Heart left ventricle (tissue), 16 donors: ENCODE measurements at regions not wholly inside any gene's neighbourhood (a gene's known extent, or its start where the extent isn't known, plus 50 kb on each side); places are given as distances from the start of the nearest gene placed in this dataset.
"Not testable (repeated sequence)": the region's sequence is repeated elsewhere in the genome, so short reads cannot be mapped to it uniquely, and the experiment has no call there.

Experiments used
- ATAC-seq, 4 donors: fragments of 200-7000 bp; cut with Tn5 transposase; one replicate each; pipeline ENCODE4 v1.9.1; 2020 to 2022; ENCODE audit warnings: moderate library complexity in 4 of 4, mild to moderate bottlenecking in 3 of 4, moderate number of reproducible peaks in 1 of 4
- DNase-seq, 5 donors: peaks; one replicate each; pipeline ENCODE4 v3.0.0-alpha.2; 2020
- H3K27ac ChIP-seq, 12 donors: fragments of 200-600 bp; sonication (generic) in 4 of 12; one replicate each; pipeline versions ENCODE4 v1.5.0 to v1.8.0; 2016 to 2022; ENCODE audit warnings: mild to moderate bottlenecking in 2 of 12
- H3K27me3 ChIP-seq, 9 donors: fragments of 200-600 bp; sonication (generic) in 2 of 9; one replicate each; pipeline versions ENCODE4 v1.5.1 to v1.8.0; 2016 to 2022; ENCODE audit warnings: mild to moderate bottlenecking in 3 of 9
- H3K36me3 ChIP-seq, 9 donors: fragments of 200-600 bp; sonication (generic) in 2 of 9; one replicate each; pipeline versions ENCODE4 v1.5.0 to v1.8.0; 2018 to 2022; ENCODE audit warnings: mild to moderate bottlenecking in 2 of 9
- H3K4me1 ChIP-seq, 12 donors: fragments of 200-600 bp; sonication (generic) in 4 of 12; one replicate each; pipeline versions ENCODE4 v1.5.0 to v1.8.0; 2016 to 2022; ENCODE audit warnings: mild to moderate bottlenecking in 3 of 12
- H3K4me3 ChIP-seq, 12 donors: fragments of 200-600 bp; sonication (generic) in 4 of 12; one replicate each; pipeline versions ENCODE4 v1.5.0 to v1.8.0; 2017 to 2022; ENCODE audit warnings: mild to moderate bottlenecking in 9 of 12, moderate library complexity in 4 of 12
- H3K9me3 ChIP-seq, 12 donors: fragments of 200-600 bp; sonication (generic) in 4 of 12; one replicate each; pipeline versions ENCODE4 v1.5.0 to v1.8.0; 2016 to 2022; ENCODE audit warnings: mild to moderate bottlenecking in 1 of 12
- CTCF ChIP-seq, 12 donors: fragments of 200-600 bp; sonication (generic) in 4 of 12; IDR thresholded peaks; one replicate each; pipeline versions ENCODE4 v1.5.0 to v1.8.0; 2018 to 2022; ENCODE audit warnings: antibody characterized with exemption in 12 of 12, mild to moderate bottlenecking in 5 of 12
- POLR2A ChIP-seq, 2 donors: fragments of 450-650 bp; IDR thresholded peaks; one replicate each; pipeline ENCODE4 v1.6.1; 2017; ENCODE audit warnings: antibody characterized with exemption in 2 of 2, mild to moderate bottlenecking in 2 of 2, moderate library complexity in 2 of 2
- WGBS, 4 donors: extraction: QIAGEN DNeasy Blood & Tissue Kit in 2 of 4; methylation state at CpG; one replicate each; pipeline versions ENCODE4 v1.1.5 to v1.1.7; 2013 to 2018; 5-methylcytosine and 5-hydroxymethylcytosine counted together
- intact Hi-C, 10 donors: fragments of 100-400 bp; cut with DNase I; formaldehyde crosslinking; loops; one replicate each; pipeline versions ENCODE4 v1.11.1 to v1.14.2; 2022
- donor health status: ischemic (EF 13 %, LVEDD 7.1; RV severe dilation, severe dysfunction).
- donor health status: healthy with polysubstance abuse.
- donor health status: DM: no; HTN: yes; CAD: no.
- donor health status: DM: no; HTN: no; CAD: no.
- donor health status: ischemic (EF 25% LVEDD 6.9; RV normal size, moderate dysfunction).
- donor health status: ischemic (EF 25% LVEDD 5.7; RV mildly dilated, moderate dysfunction).
- donor health status: healthy.
- donor health status: DM: yes; HTN: yes; CAD: no.
- donor health status: ischemic (EF 35%, LVEDD 5.7; RV mildly dilated, moderate dysfunction).
- donor health status: nonischemic (EF 11% LVEDD 7.7; RV severe dilation, severe dysfunction).
- donor health status: DM: yes; HTN: yes; CAD: no.
- donor health status: PGD.
- donor health status: ischemic (EF 29% LVEDD 5.4; RV normal size, mild dysfunction).
- donor health status: nonischemic (EF 23%, LVEDD 6.1; RV moderate dilation, normal function).

GRCh38 chr16:29248306-29248939 lies 158.1 kb downstream of the NPIPB11 start:
- intact Hi-C loops, H3K4me3 ChIP-seq, H3K36me3 ChIP-seq, H3K27me3 ChIP-seq: not testable (repeated sequence)
- ATAC-seq, result peak; percentile 75 to 84 (median 79)
- peak overlapping the region in 10 of 12 donors; percentile 46 to 82 (median 73) for H3K27ac ChIP-seq
- peak; percentile 61 to 80 (median 73) for DNase-seq
- WGBS, 4 donors, result 16 to 33% (median 24%) methylated on average over 15 to 18 of the region's 18 CpGs
- peaks cover 0 to 19% (median 11%) of the 10 kb centered on the region in 12 donors for H3K4me1 ChIP-seq
- peaks cover 0 to 12% (median 0%) of the 10 kb centered on the region in 12 donors for H3K9me3 ChIP-seq

GRCh38 chr16:29246091-29246490 lies 160.4 kb downstream of the NPIPB11 start:
- H3K4me3 ChIP-seq, intact Hi-C loops, H3K36me3 ChIP-seq, H3K27me3 ChIP-seq, ATAC-seq, H3K27ac ChIP-seq, DNase-seq: not testable (repeated sequence)
- Histone ChIP-seq H3K4me1 (peaks cover 0 to 19% (median 11%) of the 10 kb centered on the region in 12 donors), H3K9me3 (peaks cover 0 to 12% (median 0%) of the 10 kb centered on the region in 12 donors)
- 78 to 91% (median 80%) methylated on average over 3 to 5 of the region's 5 CpGs for WGBS, 4 donors

GRCh38 chr16:29237971-29238370 lies 168.5 kb downstream of the NPIPB11 start:
- Histone ChIP-seq H3K4me1 (no peaks in the 10 kb centered on the region), H3K36me3 (no peaks in the 10 kb centered on the region), H3K27me3 (no peaks in the 10 kb centered on the region), H3K9me3 (peaks cover 0 to 6% (median 0%) of the 10 kb centered on the region in 12 donors), H3K27ac (no peak overlapping the region), H3K4me3 (no peak overlapping the region)
- intact Hi-C loops, result no loop called here
- 64 to 74% (median 68%) methylated on average over 7 of the region's 7 CpGs for WGBS, 4 donors
- TF ChIP-seq POLR2A (IDR thresholded peaks at IDR 0.05) (no peak), CTCF (IDR thresholded peaks at IDR 0.05) (no peak)
- ATAC-seq, result no peak
- DNase-seq, result peak in 1 of 5 donors; percentile 7

GRCh38 chr16:29237495-29237894 lies 169.0 kb downstream of the NPIPB11 start:
- H3K36me3 ChIP-seq, H3K4me3 ChIP-seq, ATAC-seq, intact Hi-C loops, H3K27ac ChIP-seq, H3K4me1 ChIP-seq, H3K9me3 ChIP-seq, H3K27me3 ChIP-seq: not testable (repeated sequence)
- WGBS, 4 donors, result 95 to 97% (median 95%) methylated on average over 15 of the region's 15 CpGs
- peak in 1 of 5 donors; percentile 0 for DNase-seq

GRCh38 chr16:29237023-29237422 lies 169.5 kb downstream of the NPIPB11 start:
- H3K9me3 ChIP-seq, H3K36me3 ChIP-seq, intact Hi-C loops, H3K27ac ChIP-seq, H3K4me1 ChIP-seq, H3K27me3 ChIP-seq, H3K4me3 ChIP-seq, ATAC-seq: not testable (repeated sequence)
- peak in 1 of 5 donors; percentile 6 for DNase-seq
- WGBS, 4 donors, result 81 to 96% (median 93%) methylated on average over 30 of the region's 30 CpGs

GRCh38 chr16:29235836-29236370 lies 170.6 kb downstream of the NPIPB11 start:
- H3K36me3 ChIP-seq, H3K27me3 ChIP-seq, ATAC-seq, H3K27ac ChIP-seq, H3K4me1 ChIP-seq, intact Hi-C loops, H3K4me3 ChIP-seq, H3K9me3 ChIP-seq: not testable (repeated sequence)
- DNase-seq, result peak in 1 of 5 donors; percentile 9
- WGBS, 4 donors, result 92 to 95% (median 95%) methylated on average over 16 of the region's 16 CpGs

GRCh38 chr16:29234536-29235275 lies 171.8 kb downstream of the NPIPB11 start:
- intact Hi-C loops, H3K9me3 ChIP-seq, H3K4me1 ChIP-seq, ATAC-seq, H3K4me3 ChIP-seq, H3K36me3 ChIP-seq, H3K27ac ChIP-seq, H3K27me3 ChIP-seq: not testable (repeated sequence)
- DNase-seq, result peak in 1 of 5 donors; percentile 13
- 83 to 90% (median 85%) methylated on average over 16 to 21 of the region's 21 CpGs for WGBS, 4 donors

GRCh38 chr16:29233705-29234404 lies 172.7 kb downstream of the NPIPB11 start:
- H3K36me3 ChIP-seq, ATAC-seq, intact Hi-C loops, H3K27me3 ChIP-seq, H3K9me3 ChIP-seq, H3K4me3 ChIP-seq, H3K27ac ChIP-seq, H3K4me1 ChIP-seq: not testable (repeated sequence)
- WGBS, 4 donors, result 92 to 98% (median 95%) methylated on average over 7 to 23 of the region's 23 CpGs
- peak in 1 of 5 donors; percentile 8 for DNase-seq
